Ascending aorta (tissue), 2 donors: ENCODE measurements at regions not wholly inside any gene's neighbourhood (a gene's known extent, or its start where the extent isn't known, plus 50 kb on each side); places are given as distances from the start of the nearest gene placed in this dataset.

Experiments
- DNase-seq, 2 donors: peaks; one replicate each; pipeline ENCODE4 v3.0.0-alpha.2; 2019; ENCODE audit warnings: low spot score in 2 of 2
- H3K27ac ChIP-seq, 2 donors: fragments of 200-600 bp; sonication (generic); one replicate each; pipeline ENCODE4 v1.5.1; 2016 to 2017; ENCODE audit warnings: mild to moderate bottlenecking in 1 of 2
- H3K27me3 ChIP-seq: fragments of 200-600 bp; sonication (generic); one replicate; pipeline ENCODE4 v1.5.1; 2017
- H3K36me3 ChIP-seq, 2 donors: fragments of 200-600 bp; sonication (generic); one replicate each; pipeline ENCODE4 v1.5.1; 2016
- H3K4me1 ChIP-seq, 2 donors: fragments of 200-600 bp; sonication (generic); one replicate each; pipeline ENCODE4 v1.5.1; 2016 to 2017; ENCODE audit warnings: mild to moderate bottlenecking in 1 of 2
- H3K4me3 ChIP-seq, 2 donors: fragments of 200-600 bp; sonication (generic); one replicate each; pipeline ENCODE4 v1.5.1; 2016 to 2017; ENCODE audit warnings: mild to moderate bottlenecking in 1 of 2
- H3K9me3 ChIP-seq, 2 donors: fragments of 200-600 bp; sonication (generic); one replicate each; pipeline ENCODE4 v1.5.1; 2016
- intact Hi-C: fragments of 100-400 bp; cut with DNase I; formaldehyde crosslinking; loops from one replicate; pipeline ENCODE4 v1.15.1; 2023
- TF ChIP-seq, protein P1 (sequence below), 3 experiments: fragments of 200-600 bp in 2 of 3; fragments of 450-650 bp in 1 of 3; sonication (generic) in 2 of 3; IDR thresholded peaks; one replicate each; pipeline ENCODE4 v1.5.1; 2016 to 2019; ENCODE audit warnings: antibody characterized with exemption in 3 of 3, mild to moderate bottlenecking in 1 of 3, moderate library complexity in 1 of 3

DNA sequence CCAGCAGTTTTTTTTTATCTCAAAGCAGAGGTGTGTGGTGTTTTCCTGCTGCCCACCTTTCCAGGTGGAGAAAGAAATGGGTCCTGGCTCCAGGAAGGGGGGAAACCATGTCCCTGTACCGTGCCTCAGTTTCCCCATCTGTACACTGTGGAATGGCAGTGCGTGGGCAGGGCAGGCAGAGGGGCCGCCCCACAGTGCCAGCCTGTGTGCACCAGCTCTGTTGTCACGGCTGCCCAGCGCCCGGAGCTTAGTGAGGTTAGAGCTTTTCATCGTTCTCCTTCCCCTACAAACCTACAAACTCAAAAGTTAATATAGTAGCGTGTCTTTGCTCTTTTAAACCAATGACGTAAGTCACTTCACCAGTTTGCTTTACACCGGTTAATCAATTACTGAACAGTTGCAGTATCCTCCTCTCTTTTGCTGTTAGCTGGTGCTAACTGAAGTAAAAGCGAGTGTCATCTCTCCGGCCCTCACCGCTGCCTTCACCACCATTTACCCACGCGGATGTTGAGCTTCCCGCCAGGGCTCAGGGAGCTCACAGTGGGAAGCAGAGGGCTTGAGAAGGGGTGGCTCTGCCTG, 114.8 kb upstream of the ADRA2C start:
- H3K27ac ChIP-seq, result no peak overlapping the region
- H3K27me3 ChIP-seq, result no peaks in the 10 kb centered on the region
- intact Hi-C loops, result no loop called here
- no peaks in the 10 kb centered on the region for H3K9me3 ChIP-seq
- no peak overlapping the region for H3K4me3 ChIP-seq
- peaks cover 0 to 4% of the 10 kb centered on the region in 2 donors for H3K4me1 ChIP-seq
- DNase-seq, result no peak
- TF ChIP-seq, protein P1, sequence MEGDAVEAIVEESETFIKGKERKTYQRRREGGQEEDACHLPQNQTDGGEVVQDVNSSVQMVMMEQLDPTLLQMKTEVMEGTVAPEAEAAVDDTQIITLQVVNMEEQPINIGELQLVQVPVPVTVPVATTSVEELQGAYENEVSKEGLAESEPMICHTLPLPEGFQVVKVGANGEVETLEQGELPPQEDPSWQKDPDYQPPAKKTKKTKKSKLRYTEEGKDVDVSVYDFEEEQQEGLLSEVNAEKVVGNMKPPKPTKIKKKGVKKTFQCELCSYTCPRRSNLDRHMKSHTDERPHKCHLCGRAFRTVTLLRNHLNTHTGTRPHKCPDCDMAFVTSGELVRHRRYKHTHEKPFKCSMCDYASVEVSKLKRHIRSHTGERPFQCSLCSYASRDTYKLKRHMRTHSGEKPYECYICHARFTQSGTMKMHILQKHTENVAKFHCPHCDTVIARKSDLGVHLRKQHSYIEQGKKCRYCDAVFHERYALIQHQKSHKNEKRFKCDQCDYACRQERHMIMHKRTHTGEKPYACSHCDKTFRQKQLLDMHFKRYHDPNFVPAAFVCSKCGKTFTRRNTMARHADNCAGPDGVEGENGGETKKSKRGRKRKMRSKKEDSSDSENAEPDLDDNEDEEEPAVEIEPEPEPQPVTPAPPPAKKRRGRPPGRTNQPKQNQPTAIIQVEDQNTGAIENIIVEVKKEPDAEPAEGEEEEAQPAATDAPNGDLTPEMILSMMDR (IDR thresholded peaks at IDR 0.05), result no peak
- H3K36me3 ChIP-seq, result no peaks in the 10 kb centered on the region

DNA sequence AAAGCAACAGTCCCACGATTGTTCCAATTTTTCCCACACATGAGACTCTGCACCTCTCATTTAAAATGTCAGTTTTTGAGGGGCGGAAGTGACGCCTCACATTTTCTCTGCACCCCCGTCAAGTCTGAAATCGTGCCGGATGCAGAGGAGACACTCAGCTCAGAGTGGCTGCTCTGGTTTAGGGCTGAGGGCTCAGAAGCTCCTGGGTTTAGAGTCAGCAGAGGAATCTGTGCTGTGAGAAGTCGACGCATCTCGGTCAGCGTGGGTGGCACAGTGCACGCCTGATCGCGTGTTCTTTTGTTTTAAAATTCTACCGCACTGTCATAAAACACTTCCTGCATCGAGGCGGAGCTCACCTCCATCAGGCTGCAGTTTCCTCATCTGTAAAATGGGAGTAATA, 116.7 kb upstream of the ADRA2C start:
- Histone ChIP-seq H3K27me3 (no peaks in the 10 kb centered on the region), H3K4me1 (peaks cover 0 to 10% of the 10 kb centered on the region in 2 donors), H3K9me3 (no peaks in the 10 kb centered on the region), H3K27ac (no peak overlapping the region), H3K36me3 (no peaks in the 10 kb centered on the region), H3K4me3 (no peak overlapping the region)
- no peak for DNase-seq
- intact Hi-C loops, result no loop called here
- TF ChIP-seq, protein P1 (IDR thresholded peaks at IDR 0.05), result no peak

DNA sequence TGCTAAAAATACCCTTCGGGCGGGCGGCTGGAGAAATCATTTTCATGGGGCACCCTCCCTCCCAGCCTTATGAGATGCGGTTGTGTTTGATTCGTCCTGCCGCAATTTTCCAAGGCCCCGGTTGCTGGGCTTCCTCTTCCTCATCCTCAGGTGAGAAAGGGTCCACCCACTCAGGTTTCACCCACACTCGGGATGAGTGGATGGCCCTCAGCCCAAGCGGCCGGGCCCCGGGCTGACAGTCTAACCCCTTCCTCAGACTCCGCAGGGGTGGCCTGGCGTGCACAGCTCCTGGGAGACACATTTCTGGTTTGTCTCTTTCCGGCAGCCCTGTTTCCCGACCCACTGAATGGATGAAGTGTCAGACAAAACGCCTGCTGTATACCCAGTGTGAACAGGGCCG, 116.5 kb upstream of the LRPAP1 start:
- no peak overlapping the region for H3K4me3 ChIP-seq
- H3K27ac ChIP-seq, result no peak overlapping the region
- H3K4me1 ChIP-seq, result peaks cover 0 to 10% of the 10 kb centered on the region in 2 donors
- TF ChIP-seq, protein P1 (IDR thresholded peaks at IDR 0.05), result no peak
- no peak for DNase-seq
- intact Hi-C loops, result no loop called here
- H3K9me3 ChIP-seq, result no peaks in the 10 kb centered on the region
- no peaks in the 10 kb centered on the region for H3K27me3 ChIP-seq
- H3K36me3 ChIP-seq, result no peaks in the 10 kb centered on the region

DNA sequence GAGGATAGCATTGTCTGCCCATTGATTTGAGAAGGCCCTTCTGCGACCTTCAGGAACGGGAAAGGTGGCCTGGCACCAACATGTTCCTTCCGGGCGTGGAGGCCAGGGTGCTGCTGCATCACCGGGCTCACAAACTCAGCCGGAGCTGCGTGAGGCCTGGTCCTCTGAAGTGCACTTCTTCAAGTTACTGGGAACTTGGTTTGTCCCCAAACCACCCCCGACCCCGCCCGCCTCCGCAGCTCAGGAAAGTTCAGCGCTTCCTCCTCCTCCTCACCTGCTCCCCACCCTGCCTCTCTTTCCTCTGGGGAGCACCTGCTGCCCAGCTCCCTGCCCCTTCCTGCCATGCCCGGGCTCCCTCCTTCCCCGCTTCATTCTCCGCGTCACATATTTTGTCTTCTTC, 116.0 kb upstream of the LRPAP1 start:
- H3K27ac ChIP-seq, result no peak overlapping the region
- intact Hi-C loops, result no loop called here
- TF ChIP-seq, protein P1 (IDR thresholded peaks at IDR 0.05), result no peak
- no peak for DNase-seq
- H3K4me1 ChIP-seq, result peaks cover 0 to 10% of the 10 kb centered on the region in 2 donors
- no peaks in the 10 kb centered on the region for H3K27me3 ChIP-seq
- H3K36me3 ChIP-seq, result no peaks in the 10 kb centered on the region
- no peaks in the 10 kb centered on the region for H3K9me3 ChIP-seq
- H3K4me3 ChIP-seq, result no peak overlapping the region

DNA sequence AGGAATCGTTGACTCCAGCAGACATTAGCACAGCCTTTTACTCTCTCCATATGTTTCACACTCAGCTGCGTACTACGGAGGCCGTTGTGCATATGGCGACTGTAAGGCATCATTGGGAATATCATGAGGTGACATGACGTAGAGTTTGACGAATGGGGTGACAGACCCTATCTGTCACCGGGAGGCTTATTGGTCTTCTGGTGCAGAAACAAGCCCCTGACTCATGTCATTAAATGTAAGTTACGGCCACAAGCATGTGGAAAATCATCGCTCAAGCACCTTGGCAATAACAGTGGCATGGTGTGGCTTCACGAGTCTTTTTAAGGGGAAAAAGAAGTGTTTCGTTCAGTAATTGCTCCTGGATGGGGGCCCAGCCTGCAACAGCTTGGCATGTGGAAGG, 115.2 kb upstream of the LRPAP1 start:
- H3K9me3 ChIP-seq, result no peaks in the 10 kb centered on the region
- DNase-seq, result no peak
- TF ChIP-seq, protein P1 (IDR thresholded peaks at IDR 0.05), result no peak
- H3K27ac ChIP-seq, result no peak overlapping the region
- H3K4me3 ChIP-seq, result no peak overlapping the region
- intact Hi-C loops, result no loop called here
- no peaks in the 10 kb centered on the region for H3K27me3 ChIP-seq
- peaks cover 0 to 10% of the 10 kb centered on the region in 2 donors for H3K4me1 ChIP-seq
- no peaks in the 10 kb centered on the region for H3K36me3 ChIP-seq
